ENCODE measurements at regions not wholly inside any gene's neighbourhood (a gene's known extent, or its start where the extent isn't known, plus 50 kb on each side); places are given as distances from the start of the nearest gene placed in this dataset.

GRCh38 chr11:109986488-109986887 lies 106.7 kb upstream of the ZC3H12C start:
- TF ChIP-seq POLR2A (IDR thresholded peaks at IDR 0.05) (no peak), CTCF (IDR thresholded peaks at IDR 0.05) (no peak)
